GM12892 (cell line): ENCODE measurements at regions not wholly inside any gene's neighbourhood (a gene's known extent, or its start where the extent isn't known, plus 50 kb on each side); places are given as distances from the start of the nearest gene placed in this dataset.

Source experiments
- POLR2A ChIP-seq: IDR thresholded peaks from 2 replicates; pipeline ENCODE4 v1.6.1; 2011; ENCODE audit warnings: low read depth, low read length, control low read depth
- POLR2AphosphoS5 ChIP-seq: IDR thresholded peaks from 2 replicates; pipeline ENCODE4 v1.6.1; 2011; ENCODE audit warnings: low read depth, low read length, control low read depth
- TAF1 ChIP-seq: IDR thresholded peaks from 2 replicates; pipeline ENCODE4 v1.6.1; 2011; ENCODE audit warnings: low read depth, mild to moderate bottlenecking, control low read depth, low read length, borderline replicate concordance

GRCh38 chr4:104615926-104616325, 121.2 kb upstream of the CXXC4 start:
- TF ChIP-seq POLR2AphosphoS5 (no peak), POLR2A (no peak), TAF1 (no peak)
